CD4-positive, alpha-beta memory T cell (primary cell): ENCODE measurements at regions not wholly inside any gene's neighbourhood (a gene's known extent, or its start where the extent isn't known, plus 50 kb on each side); places are given as distances from the start of the nearest gene placed in this dataset.

Experiments
- CTCF ChIA-PET: fragments of 350-600 bp; sonication (Branson Sonifier 250); formaldehyde crosslinking; loops from one replicate; lab custom pipeline; 2021; ENCODE audit warnings: inconsistent platforms; ENCODE audit not compliant: partially characterized antibody; lab: Charles Lee
- POLR2A ChIA-PET: fragments of 350-600 bp; sonication (Branson Sonifier 250); formaldehyde crosslinking; loops from one replicate; lab custom pipeline; 2021; ENCODE audit not compliant: partially characterized antibody; lab: Charles Lee
- DNase-seq, 5 donors: peaks; one replicate each; pipeline versions ENCODE4 v3.0.0 to v3.0.0-alpha.2; 2020 to 2022; ENCODE audit warnings: mixed read lengths in 1 of 5
- H3K27ac ChIP-seq: one replicate; pipeline ENCODE4 v1.7.0; 2013; ENCODE audit warnings: low read depth, low read length
- H3K27me3 ChIP-seq: 2 replicates; pipeline ENCODE4 v1.7.0; 2013; ENCODE audit warnings: mild to moderate bottlenecking, low read length, moderate library complexity; ENCODE audit not compliant: insufficient read depth
- H3K36me3 ChIP-seq: 2 replicates; pipeline ENCODE4 v1.7.0; 2013; ENCODE audit warnings: mild to moderate bottlenecking, low read length, moderate library complexity; ENCODE audit not compliant: insufficient read depth
- H3K4me1 ChIP-seq: 2 replicates; pipeline ENCODE4 v1.7.0; 2013; ENCODE audit warnings: mild to moderate bottlenecking, low read length, moderate library complexity; ENCODE audit not compliant: insufficient read depth
- H3K4me3 ChIP-seq, 2 donors: one replicate each; pipeline ENCODE4 v1.7.0; 2013; ENCODE audit warnings: low read length in 2 of 2, mild to moderate bottlenecking in 1 of 2
- H3K9me3 ChIP-seq, 2 donors: one replicate each; pipeline ENCODE4 v1.7.0; 2013; ENCODE audit warnings: low read length in 2 of 2, control low read depth in 1 of 2; ENCODE audit not compliant: control insufficient read depth in 1 of 2
- H3K27ac Mint-ChIP-seq, 7 donors: one replicate each; pipeline ENCODE4 v1.8.0; 2020 to 2021; ENCODE audit warnings: mixed read lengths in 7 of 7, mild to moderate bottlenecking in 6 of 7, inconsistent platforms in 3 of 7, moderate library complexity in 3 of 7
- H3K27me3 Mint-ChIP-seq, 2 donors: one replicate each; pipeline ENCODE4 v1.8.0; 2020 to 2021; ENCODE audit warnings: mixed read lengths in 2 of 2
- H3K36me3 Mint-ChIP-seq, 2 donors: one replicate each; pipeline ENCODE4 v1.8.0; 2020 to 2021; ENCODE audit warnings: mixed read lengths in 2 of 2, inconsistent platforms in 1 of 2, mild to moderate bottlenecking in 1 of 2
- H3K4me1 Mint-ChIP-seq, 4 donors: one replicate each; pipeline ENCODE4 v1.8.0; 2020 to 2021; ENCODE audit warnings: mixed read lengths in 4 of 4, mild to moderate bottlenecking in 1 of 4
- H3K4me3 Mint-ChIP-seq, 8 donors: one replicate each; pipeline ENCODE4 v1.8.0; 2020 to 2021; ENCODE audit warnings: mixed read lengths in 8 of 8, mild to moderate bottlenecking in 7 of 8, moderate library complexity in 6 of 8, inconsistent platforms in 3 of 8
- H3K9me3 Mint-ChIP-seq, 8 donors: one replicate each; pipeline ENCODE4 v1.8.0; 2020 to 2021; ENCODE audit warnings: mixed read lengths in 8 of 8, mild to moderate bottlenecking in 5 of 8, inconsistent platforms in 3 of 8, moderate library complexity in 1 of 8
- intact Hi-C: fragments of 100-400 bp; cut with micrococcal nuclease; formaldehyde crosslinking; loops from one replicate; pipeline ENCODE4 v1.15.1; 2023

- no peaks in the 10 kb centered on the region for H3K4me1 Mint-ChIP-seq
- H3K27ac Mint-ChIP-seq: no peak overlapping the region
- H3K9me3 ChIP-seq: no peaks in the 10 kb centered on the region
- POLR2A ChIA-PET: no interaction called here
- no peak for DNase-seq
- no peaks in the 10 kb centered on the region for H3K36me3 Mint-ChIP-seq
- no peaks in the 10 kb centered on the region for H3K27me3 Mint-ChIP-seq
- CTCF ChIA-PET: no interaction called here
- no peaks in the 10 kb centered on the region for H3K36me3 ChIP-seq
- no peaks in the 10 kb centered on the region for H3K4me1 ChIP-seq
- intact Hi-C loops: no loop called here
- H3K27me3 ChIP-seq: no peaks in the 10 kb centered on the region
- peaks cover 0 to 6% (median 0%) of the 10 kb centered on the region in 8 donors for H3K9me3 Mint-ChIP-seq
- no peak overlapping the region for H3K4me3 ChIP-seq
- no peak overlapping the region for H3K4me3 Mint-ChIP-seq
- H3K27ac ChIP-seq: no peak overlapping the region
Observed at GRCh38 chr3:55124371-55124770, 196.5 kb upstream of the LRTM1 start.
